HUES6 (cell line): ENCODE measurements at regions not wholly inside any gene's neighbourhood (a gene's known extent, or its start where the extent isn't known, plus 50 kb on each side); places are given as distances from the start of the nearest gene placed in this dataset.

Experiments used
- H3K27ac ChIP-seq: 2 replicates; pipeline ENCODE4 v1.7.0; 2013; ENCODE audit warnings: low read depth, mild to moderate bottlenecking, low read length, inconsistent platforms
- H3K27me3 ChIP-seq: 2 replicates; pipeline ENCODE4 v1.6.1; 2013; ENCODE audit warnings: low read length; ENCODE audit not compliant: control insufficient read depth, insufficient read depth
- H3K36me3 ChIP-seq: 2 replicates; pipeline ENCODE4 v1.6.1; 2013; ENCODE audit warnings: low read length; ENCODE audit not compliant: control insufficient read depth, insufficient read depth
- H3K4me1 ChIP-seq: 2 replicates; pipeline ENCODE4 v1.6.1; 2013; ENCODE audit warnings: low read length; ENCODE audit not compliant: control insufficient read depth, insufficient read depth
- H3K4me3 ChIP-seq: 2 replicates; pipeline ENCODE4 v1.5.1; 2013; ENCODE audit warnings: low read depth, low read length
- H3K9ac ChIP-seq: one replicate; pipeline ENCODE4 v1.6.1; 2013; ENCODE audit warnings: mild to moderate bottlenecking, low read length
- H3K9me3 ChIP-seq: 2 replicates; pipeline ENCODE4 v1.6.1; 2013; ENCODE audit warnings: low read depth, low read length; ENCODE audit not compliant: control insufficient read depth, insufficient read depth

DNA sequence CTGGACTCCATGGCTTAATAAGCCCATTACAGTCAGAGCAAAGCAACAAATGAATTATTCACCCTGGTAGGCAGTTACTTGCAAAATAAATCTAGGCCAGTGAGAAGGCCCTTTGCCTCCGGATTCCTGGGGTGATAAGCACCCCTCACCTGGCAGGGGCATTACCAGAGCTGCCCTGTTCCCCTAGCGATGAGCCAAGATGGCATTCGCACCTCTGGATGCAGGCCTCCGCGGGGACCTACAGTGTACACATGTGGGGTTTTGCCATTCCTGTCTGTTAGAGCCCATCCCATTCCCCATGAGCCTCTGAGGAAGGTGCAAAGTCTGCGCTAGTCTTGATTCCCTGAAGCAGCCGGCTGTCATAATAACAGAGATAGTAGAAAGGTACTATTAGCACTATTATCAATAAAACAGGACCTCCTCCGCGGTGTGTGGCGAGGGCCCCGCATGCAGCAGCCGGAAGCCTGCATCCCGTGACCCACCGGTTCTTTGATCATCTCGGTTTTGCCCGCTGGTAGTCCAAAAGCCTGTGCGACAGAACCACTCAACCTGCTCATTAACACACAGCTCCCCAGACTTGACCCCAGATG is 344.3 kb downstream of the BRD1 start:
- Histone ChIP-seq H3K9ac (no peak overlapping the region), H3K27ac (no peak overlapping the region)

GRCh38 chr22:49482811-49483210 is 344.9 kb downstream of the BRD1 start:
- no peak overlapping the region for H3K27ac ChIP-seq
- H3K27me3 ChIP-seq: peaks cover 9% of the 10 kb centered on the region; the same call in 1 of the 2 replicates
- H3K36me3 ChIP-seq: no peaks in the 10 kb centered on the region
- peaks cover 38% of the 10 kb centered on the region for H3K4me1 ChIP-seq
- H3K9me3 ChIP-seq: no peaks in the 10 kb centered on the region
- no peak overlapping the region for H3K4me3 ChIP-seq
- no peak overlapping the region for H3K9ac ChIP-seq

More for the DNA sequence above, 344.3 kb downstream of the BRD1 start:
- Histone ChIP-seq H3K4me3 (no peak overlapping the region), H3K36me3 (no peaks in the 10 kb centered on the region), H3K27me3 (peaks cover 9% of the 10 kb centered on the region; the same call in 1 of the 2 replicates), H3K9me3 (no peaks in the 10 kb centered on the region), H3K4me1 (peaks cover 43% of the 10 kb centered on the region)

GRCh38 chr22:49481659-49482399 is 345.8 kb downstream of the BRD1 start:
- Histone ChIP-seq H3K36me3 (no peaks in the 10 kb centered on the region), H3K9ac (no peak overlapping the region), H3K4me1 (peaks cover 30% of the 10 kb centered on the region), H3K4me3 (peak overlapping the region; percentile 34; the same call in 1 of the 2 replicates), H3K9me3 (peaks cover 9% of the 10 kb centered on the region; the same call in 1 of the 2 replicates), H3K27me3 (peaks cover 9% of the 10 kb centered on the region; the same call in 1 of the 2 replicates), H3K27ac (no peak overlapping the region)

DNA sequence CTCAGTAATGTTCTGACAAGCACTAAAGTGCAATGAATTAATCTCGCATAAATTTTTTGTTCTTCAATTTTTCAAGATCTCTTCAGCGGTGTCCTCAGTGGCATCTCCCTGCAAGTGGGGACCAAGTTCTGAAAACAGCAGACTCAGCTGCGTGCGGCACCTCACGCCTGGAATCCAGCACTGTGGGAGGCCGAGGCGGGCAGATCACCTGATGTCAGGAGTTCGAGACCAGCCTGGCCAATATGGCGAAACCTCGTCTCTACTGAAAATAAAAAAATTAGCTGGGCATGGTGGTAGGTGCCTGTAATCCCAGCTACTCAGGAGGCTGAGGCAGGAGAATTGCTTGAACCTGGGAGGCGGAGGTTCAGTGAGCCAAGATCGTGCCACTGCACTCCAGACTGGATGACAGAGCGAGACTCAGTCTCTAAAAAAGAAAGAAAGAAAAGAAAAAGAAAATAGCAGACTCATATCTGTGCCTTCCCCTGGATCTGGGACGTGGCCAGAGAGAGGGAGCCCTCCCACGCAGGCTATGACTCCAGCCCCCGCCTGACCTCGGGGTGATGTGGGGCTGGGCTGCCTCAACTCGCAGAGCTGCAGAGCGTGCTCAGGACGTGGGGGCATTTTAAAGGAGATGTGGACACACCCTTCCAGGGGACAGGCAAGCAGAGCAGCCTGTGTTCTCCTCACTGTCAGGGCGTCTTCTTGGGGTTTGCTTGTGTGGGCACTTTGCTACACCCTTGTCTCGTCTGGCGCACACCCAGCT is 346.6 kb downstream of the BRD1 start:
- Histone ChIP-seq H3K9me3 (peaks cover 12% of the 10 kb centered on the region; the same call in 1 of the 2 replicates), H3K27me3 (peaks cover 9% of the 10 kb centered on the region; the same call in 1 of the 2 replicates), H3K27ac (no peak overlapping the region), H3K4me3 (peak overlapping the region; percentile 34; the same call in 1 of the 2 replicates), H3K9ac (no peak overlapping the region), H3K36me3 (no peaks in the 10 kb centered on the region), H3K4me1 (peaks cover 30% of the 10 kb centered on the region)

DNA sequence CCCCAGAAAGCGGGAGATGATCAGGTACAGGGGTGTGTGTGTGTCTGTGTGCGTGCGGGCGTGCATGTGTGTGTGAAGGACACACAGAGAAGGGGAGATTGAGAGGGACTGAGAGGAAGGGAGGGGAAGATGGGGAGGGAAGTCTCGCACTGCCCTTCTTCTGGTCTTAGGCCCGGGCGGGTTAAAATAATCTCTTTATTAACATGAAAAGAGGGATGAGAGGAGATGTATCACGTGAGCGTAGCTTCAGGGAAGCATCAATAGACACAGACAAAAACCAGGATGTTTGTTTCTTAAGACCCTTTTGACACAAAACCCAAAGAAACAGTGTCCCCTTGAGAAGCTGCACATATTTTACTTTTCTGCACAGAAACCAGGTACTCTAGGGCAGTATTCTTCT is 347.3 kb downstream of the BRD1 start:
- Histone ChIP-seq H3K4me3 (no peak overlapping the region), H3K9ac (no peak overlapping the region), H3K4me1 (peaks cover 30% of the 10 kb centered on the region), H3K9me3 (peaks cover 12% of the 10 kb centered on the region; the same call in 1 of the 2 replicates), H3K36me3 (no peaks in the 10 kb centered on the region), H3K27me3 (peaks cover 9% of the 10 kb centered on the region; the same call in 1 of the 2 replicates), H3K27ac (no peak overlapping the region)

- Histone ChIP-seq H3K27ac (no peak overlapping the region), H3K4me3 (no peak overlapping the region), H3K9ac (no peak overlapping the region), H3K4me1 (peaks cover 30% of the 10 kb centered on the region), H3K9me3 (peaks cover 12% of the 10 kb centered on the region; the same call in 1 of the 2 replicates), H3K36me3 (no peaks in the 10 kb centered on the region), H3K27me3 (peaks cover 9% of the 10 kb centered on the region; the same call in 1 of the 2 replicates)
Measured at GRCh38 chr22:49479566-49479965, 348.1 kb downstream of the BRD1 start.

DNA sequence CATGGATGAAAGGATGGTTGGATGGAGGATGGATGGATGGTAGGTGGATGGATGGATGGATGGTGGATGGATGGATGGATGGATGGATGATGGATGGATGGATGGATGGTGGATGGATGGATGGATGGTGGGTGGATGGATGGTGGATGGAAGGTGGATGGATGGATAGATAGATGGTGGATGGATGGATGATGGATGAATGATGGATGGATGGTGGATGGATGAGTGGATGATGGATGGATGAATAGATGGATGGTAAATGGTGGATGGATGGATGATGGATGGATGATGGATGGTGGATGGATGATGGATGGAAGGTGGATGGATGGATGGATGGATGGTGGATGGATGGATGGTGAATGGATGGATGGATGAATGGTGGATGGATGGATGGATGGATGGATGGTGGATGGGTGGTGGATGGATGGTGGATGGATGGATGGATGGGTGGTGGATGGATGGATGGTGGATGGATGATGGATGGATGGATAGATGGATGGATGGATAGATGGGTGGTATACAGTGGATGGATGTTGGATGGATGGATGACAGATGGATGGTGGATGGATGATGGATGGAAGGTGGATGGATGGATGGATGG is 350.8 kb downstream of the BRD1 start:
- H3K9me3 ChIP-seq: peaks cover 12% of the 10 kb centered on the region; the same call in 1 of the 2 replicates
- H3K4me1 ChIP-seq: peaks cover 17% of the 10 kb centered on the region
- H3K27me3 ChIP-seq: peaks cover 8% of the 10 kb centered on the region; the same call in 1 of the 2 replicates
- H3K9ac ChIP-seq: no peak overlapping the region
- H3K36me3 ChIP-seq: no peaks in the 10 kb centered on the region
- no peak overlapping the region for H3K4me3 ChIP-seq
- H3K27ac ChIP-seq: no peak overlapping the region

- peaks cover 12% of the 10 kb centered on the region; the same call in 1 of the 2 replicates for H3K9me3 ChIP-seq
- H3K4me3 ChIP-seq: no peak overlapping the region
- H3K27ac ChIP-seq: no peak overlapping the region
- 0 out of 2 replicates have a peak, but pooled peaks cover 1% of the 10 kb centered on the region for H3K27me3 ChIP-seq
- H3K36me3 ChIP-seq: no peaks in the 10 kb centered on the region
- H3K9ac ChIP-seq: no peak overlapping the region
- H3K4me1 ChIP-seq: peaks cover 10% of the 10 kb centered on the region
Measured at GRCh38 chr22:49476176-49476575, 351.5 kb downstream of the BRD1 start.

DNA sequence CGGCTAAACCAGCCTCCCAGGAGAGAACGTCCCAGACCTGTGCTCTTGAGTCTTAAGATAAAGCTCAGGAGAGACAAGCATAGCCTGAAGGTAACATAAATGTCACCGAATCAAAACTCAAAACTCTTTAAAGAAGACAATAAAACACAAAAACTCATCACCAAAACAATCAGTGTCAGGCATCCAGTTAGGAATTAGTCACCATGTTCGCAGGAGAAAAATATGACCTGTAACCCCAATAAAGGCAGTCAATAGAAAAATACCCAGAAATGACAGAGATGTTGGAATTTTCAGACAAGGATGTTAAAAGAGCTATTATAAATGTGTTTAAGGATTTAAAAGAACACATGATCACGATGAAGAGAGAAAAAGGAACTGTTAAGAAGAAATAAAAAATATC is 352.4 kb downstream of the BRD1 start:
- peaks cover 12% of the 10 kb centered on the region; the same call in 1 of the 2 replicates for H3K9me3 ChIP-seq

GRCh38 chr22:49473286-49473685 is 354.4 kb downstream of the BRD1 start:
- Histone ChIP-seq H3K27me3 (no peaks in the 10 kb centered on the region), H3K36me3 (no peaks in the 10 kb centered on the region), H3K9ac (no peak overlapping the region), H3K27ac (no peak overlapping the region), H3K4me1 (no peaks in the 10 kb centered on the region), H3K4me3 (no peak overlapping the region), H3K9me3 (peaks cover 12% of the 10 kb centered on the region; the same call in 1 of the 2 replicates)

More for the DNA sequence above, 352.4 kb downstream of the BRD1 start:
- H3K36me3 ChIP-seq: no peaks in the 10 kb centered on the region
- H3K4me1 ChIP-seq: peaks cover 3% of the 10 kb centered on the region; the same call in 1 of the 2 replicates
- H3K9ac ChIP-seq: no peak overlapping the region
- no peak overlapping the region for H3K4me3 ChIP-seq
- H3K27ac ChIP-seq: no peak overlapping the region
- no peaks in the 10 kb centered on the region for H3K27me3 ChIP-seq
